Activated CD4-positive, alpha-beta T cell treated with anti-CD3 and anti-CD28 coated beads, Interleukin-2, amount 10 ng/mL, durations not matched to agents 24 days and 14 days (primary cell): ENCODE measurements at regions not wholly inside any gene's neighbourhood (a gene's known extent, or its start where the extent isn't known, plus 50 kb on each side); places are given as distances from the start of the nearest gene placed in this dataset.

Experiments
- DNase-seq: peaks from one replicate; pipeline ENCODE4 v3.0.0; 2022
- H3K27ac Mint-ChIP-seq: one replicate; pipeline ENCODE4 v1.8.0; 2022; ENCODE audit warnings: mild to moderate bottlenecking, mixed read lengths
- H3K27me3 Mint-ChIP-seq: one replicate; pipeline ENCODE4 v1.8.0; 2022; ENCODE audit warnings: mixed read lengths
- H3K36me3 Mint-ChIP-seq: one replicate; pipeline ENCODE4 v1.8.0; 2022; ENCODE audit warnings: low read depth, mild to moderate bottlenecking, mixed read lengths
- H3K4me1 Mint-ChIP-seq: one replicate; pipeline ENCODE4 v1.8.0; 2021; ENCODE audit warnings: mixed read lengths
- H3K4me3 Mint-ChIP-seq: one replicate; pipeline ENCODE4 v1.8.0; 2022; ENCODE audit warnings: mild to moderate bottlenecking, moderate library complexity, mixed read lengths
- H3K9me3 Mint-ChIP-seq: one replicate; pipeline ENCODE4 v1.8.0; 2021; ENCODE audit warnings: mixed read lengths
- intact Hi-C: fragments of 100-400 bp; cut with micrococcal nuclease; formaldehyde crosslinking; loops from one replicate; pipeline ENCODE4 v1.15.1; 2023

- no peak overlapping the region for H3K4me3 Mint-ChIP-seq
- peaks cover 9% of the 10 kb centered on the region for H3K4me1 Mint-ChIP-seq
- H3K36me3 Mint-ChIP-seq: peaks cover 2% of the 10 kb centered on the region
- peaks cover 14% of the 10 kb centered on the region for H3K9me3 Mint-ChIP-seq
- no peak for DNase-seq
- intact Hi-C loops: no loop called here
- H3K27ac Mint-ChIP-seq: no peak overlapping the region
- peaks cover under 1% of the 10 kb centered on the region for H3K27me3 Mint-ChIP-seq
Measured at GRCh38 chr2:204032301-204032700, 95.7 kb downstream of the ICOS start.

GRCh38 chr2:204033611-204034495 is 97.3 kb downstream of the ICOS start:
- intact Hi-C loops: no loop called here
- no peak overlapping the region for H3K4me3 Mint-ChIP-seq
- peaks cover 3% of the 10 kb centered on the region for H3K36me3 Mint-ChIP-seq
- no peak overlapping the region for H3K27ac Mint-ChIP-seq
- DNase-seq: no peak
- peaks cover 2% of the 10 kb centered on the region for H3K27me3 Mint-ChIP-seq
- peaks cover 4% of the 10 kb centered on the region for H3K4me1 Mint-ChIP-seq
- H3K9me3 Mint-ChIP-seq: peaks cover 17% of the 10 kb centered on the region

GRCh38 chr2:204036706-204037105 is 100.1 kb downstream of the ICOS start:
- Mint-ChIP-seq H3K4me3 (no peak overlapping the region), H3K27ac (no peak overlapping the region), H3K36me3 (peaks cover 3% of the 10 kb centered on the region), H3K9me3 (peaks cover 12% of the 10 kb centered on the region), H3K27me3 (peaks cover 2% of the 10 kb centered on the region), H3K4me1 (peaks cover 4% of the 10 kb centered on the region)
- intact Hi-C loops: no loop called here
- no peak for DNase-seq

- Mint-ChIP-seq H3K4me1 (peaks cover 4% of the 10 kb centered on the region), H3K27me3 (peaks cover 2% of the 10 kb centered on the region), H3K4me3 (no peak overlapping the region), H3K27ac (no peak overlapping the region), H3K36me3 (peaks cover 3% of the 10 kb centered on the region), H3K9me3 (peaks cover 12% of the 10 kb centered on the region)
- no peak for DNase-seq
- intact Hi-C loops: no loop called here
Measured at GRCh38 chr2:204037286-204037685, 100.7 kb downstream of the ICOS start.

- intact Hi-C loops: no loop called here
Measured at GRCh38 chr2:204039298-204039838, 102.8 kb downstream of the ICOS start.

GRCh38 chr2:204040016-204040415 is 103.5 kb downstream of the ICOS start:
- peaks cover 12% of the 10 kb centered on the region for H3K9me3 Mint-ChIP-seq
- H3K27me3 Mint-ChIP-seq: peaks cover 3% of the 10 kb centered on the region
- DNase-seq: no peak
- intact Hi-C loops: no loop called here
- H3K4me3 Mint-ChIP-seq: no peak overlapping the region
- peaks cover 8% of the 10 kb centered on the region for H3K4me1 Mint-ChIP-seq
- H3K36me3 Mint-ChIP-seq: peaks cover 3% of the 10 kb centered on the region
- H3K27ac Mint-ChIP-seq: no peak overlapping the region

More at GRCh38 chr2:204039298-204039838, 102.8 kb downstream of the ICOS start:
- Mint-ChIP-seq H3K4me3 (no peak overlapping the region), H3K27me3 (peaks cover 3% of the 10 kb centered on the region), H3K4me1 (peaks cover 4% of the 10 kb centered on the region), H3K9me3 (peaks cover 12% of the 10 kb centered on the region), H3K36me3 (peaks cover 3% of the 10 kb centered on the region), H3K27ac (no peak overlapping the region)
- DNase-seq: no peak

- H3K9me3 Mint-ChIP-seq: peaks cover 3% of the 10 kb centered on the region
- H3K27ac Mint-ChIP-seq: no peak overlapping the region
- intact Hi-C loops: no loop called here
- DNase-seq: no peak
- H3K4me1 Mint-ChIP-seq: peaks cover 7% of the 10 kb centered on the region
- H3K27me3 Mint-ChIP-seq: peaks cover 2% of the 10 kb centered on the region
- no peak overlapping the region for H3K4me3 Mint-ChIP-seq
- no peaks in the 10 kb centered on the region for H3K36me3 Mint-ChIP-seq
Measured at GRCh38 chr2:204042401-204042800, 105.8 kb downstream of the ICOS start.

GRCh38 chr2:204046145-204046544 is 109.6 kb downstream of the ICOS start:
- intact Hi-C loops: no loop called here
- H3K4me3 Mint-ChIP-seq: no peak overlapping the region
- H3K27ac Mint-ChIP-seq: no peak overlapping the region
- H3K4me1 Mint-ChIP-seq: peaks cover 21% of the 10 kb centered on the region
- no peaks in the 10 kb centered on the region for H3K36me3 Mint-ChIP-seq
- H3K9me3 Mint-ChIP-seq: no peaks in the 10 kb centered on the region
- H3K27me3 Mint-ChIP-seq: peaks cover 2% of the 10 kb centered on the region
- DNase-seq: no peak

- Mint-ChIP-seq H3K36me3 (no peaks in the 10 kb centered on the region), H3K27ac (no peak overlapping the region), H3K4me3 (no peak overlapping the region), H3K27me3 (peaks cover 17% of the 10 kb centered on the region), H3K9me3 (no peaks in the 10 kb centered on the region), H3K4me1 (peaks cover 20% of the 10 kb centered on the region)
- DNase-seq: no peak
- intact Hi-C loops: no loop called here
Measured at GRCh38 chr2:204049635-204050034, 113.1 kb downstream of the ICOS start.

GRCh38 chr2:204050681-204051080 is 114.1 kb downstream of the ICOS start:
- no peaks in the 10 kb centered on the region for H3K36me3 Mint-ChIP-seq
- H3K27ac Mint-ChIP-seq: no peak overlapping the region
- intact Hi-C loops: no loop called here
- no peak overlapping the region for H3K4me3 Mint-ChIP-seq
- H3K4me1 Mint-ChIP-seq: peaks cover 15% of the 10 kb centered on the region
- no peaks in the 10 kb centered on the region for H3K9me3 Mint-ChIP-seq
- no peak for DNase-seq
- peaks cover 20% of the 10 kb centered on the region for H3K27me3 Mint-ChIP-seq

GRCh38 chr2:204051476-204051875 is 114.9 kb downstream of the ICOS start:
- DNase-seq: no peak
- Mint-ChIP-seq H3K27ac (no peak overlapping the region), H3K36me3 (no peaks in the 10 kb centered on the region), H3K4me3 (no peak overlapping the region), H3K9me3 (no peaks in the 10 kb centered on the region), H3K4me1 (peaks cover 15% of the 10 kb centered on the region), H3K27me3 (peaks cover 20% of the 10 kb centered on the region)
- intact Hi-C loops: no loop called here

- no peak overlapping the region for H3K27ac Mint-ChIP-seq
- H3K27me3 Mint-ChIP-seq: peaks cover 20% of the 10 kb centered on the region
- peaks cover 15% of the 10 kb centered on the region for H3K4me1 Mint-ChIP-seq
- no peak overlapping the region for H3K4me3 Mint-ChIP-seq
- DNase-seq: no peak
- no peaks in the 10 kb centered on the region for H3K36me3 Mint-ChIP-seq
- intact Hi-C loops: no loop called here
- H3K9me3 Mint-ChIP-seq: no peaks in the 10 kb centered on the region
Measured at GRCh38 chr2:204051984-204052556, 115.5 kb downstream of the ICOS start.

- no peaks in the 10 kb centered on the region for H3K36me3 Mint-ChIP-seq
- intact Hi-C loops: no loop called here
- no peaks in the 10 kb centered on the region for H3K4me1 Mint-ChIP-seq
- DNase-seq: no peak
- H3K9me3 Mint-ChIP-seq: no peaks in the 10 kb centered on the region
- no peak overlapping the region for H3K4me3 Mint-ChIP-seq
- H3K27ac Mint-ChIP-seq: no peak overlapping the region
- H3K27me3 Mint-ChIP-seq: peaks cover 10% of the 10 kb centered on the region
Measured at GRCh38 chr2:204059016-204059415, 122.5 kb downstream of the ICOS start.

GRCh38 chr2:204060841-204061240 is 124.3 kb downstream of the ICOS start:
- Mint-ChIP-seq H3K4me3 (no peak overlapping the region), H3K4me1 (no peaks in the 10 kb centered on the region), H3K27me3 (peaks cover 4% of the 10 kb centered on the region), H3K27ac (no peak overlapping the region), H3K36me3 (no peaks in the 10 kb centered on the region), H3K9me3 (no peaks in the 10 kb centered on the region)
- intact Hi-C loops: no loop called here
- no peak for DNase-seq
